Lung (tissue), 11 donors: ENCODE measurements at regions not wholly inside any gene's neighbourhood (a gene's known extent, or its start where the extent isn't known, plus 50 kb on each side); places are given as distances from the start of the nearest gene placed in this dataset.

Experiments used
- ATAC-seq: fragments of 200-7000 bp; cut with Tn5 transposase; one replicate; pipeline ENCODE4 v1.9.1; 2020; ENCODE audit warnings: moderate number of reproducible peaks; ENCODE audit not compliant: insufficient read depth, low FRiP score
- DNase-seq, 3 donors: peaks; one replicate each; pipeline ENCODE4 v3.0.0-alpha.2; 2013 to 2017
- H3K27ac ChIP-seq, 2 donors: one replicate each; pipeline ENCODE4 v1.5.1; 2013; ENCODE audit warnings: mild to moderate bottlenecking in 2 of 2, moderate library complexity in 2 of 2, control low read depth in 1 of 2, inconsistent platforms in 1 of 2, low read depth in 1 of 2, low read length in 1 of 2
- H3K27me3 ChIP-seq, 3 donors: one replicate each; pipeline ENCODE4 v1.5.1; 2013; ENCODE audit warnings: low read length in 2 of 3; ENCODE audit not compliant: control insufficient read depth in 3 of 3, insufficient read depth in 3 of 3
- H3K36me3 ChIP-seq, 4 donors: one replicate each; pipeline ENCODE4 v1.5.1; 2013; ENCODE audit warnings: low read length in 4 of 4, mild to moderate bottlenecking in 1 of 4, moderate library complexity in 1 of 4; ENCODE audit not compliant: control insufficient read depth in 4 of 4, insufficient read depth in 4 of 4
- H3K4me1 ChIP-seq, 5 donors: one replicate each; pipeline ENCODE4 v1.5.1; 2013; ENCODE audit warnings: low read length in 5 of 5, mild to moderate bottlenecking in 2 of 5, moderate library complexity in 1 of 5; ENCODE audit not compliant: control insufficient read depth in 5 of 5, insufficient read depth in 5 of 5
- H3K4me3 ChIP-seq: one replicate; pipeline ENCODE4 v1.5.1; 2013; ENCODE audit warnings: mild to moderate bottlenecking, control low read depth, moderate library complexity
- H3K9ac ChIP-seq, 2 donors: one replicate each; pipeline ENCODE4 v1.5.1; 2013; ENCODE audit warnings: low read length in 2 of 2, control low read depth in 1 of 2; ENCODE audit not compliant: insufficient read depth in 1 of 2
- H3K9me3 ChIP-seq, 4 donors: one replicate each; pipeline ENCODE4 v1.5.1; 2013; ENCODE audit warnings: low read length in 3 of 4, mild to moderate bottlenecking in 1 of 4, moderate library complexity in 1 of 4; ENCODE audit not compliant: control insufficient read depth in 4 of 4, insufficient read depth in 3 of 4
- WGBS, 2 donors: extraction: QIAGEN DNeasy Blood & Tissue Kit; methylation state at CpG; one replicate each; pipeline ENCODE4 v1.1.7; 2013; 5-methylcytosine and 5-hydroxymethylcytosine counted together
- TF ChIP-seq, protein P1 (sequence below): IDR thresholded peaks from 2 replicates; pipeline ENCODE4 v1.5.1; 2012; ENCODE audit warnings: mild to moderate bottlenecking; ENCODE audit errors: control extremely low read depth, extremely low read depth
- donor health status: control.
- donor health status: control.
- donor health status: Bipolar disorder and iron deficiency.
- donor health status: healthy.
- donor health status: DM: yes; HTN: yes; CAD: no.

DNA sequence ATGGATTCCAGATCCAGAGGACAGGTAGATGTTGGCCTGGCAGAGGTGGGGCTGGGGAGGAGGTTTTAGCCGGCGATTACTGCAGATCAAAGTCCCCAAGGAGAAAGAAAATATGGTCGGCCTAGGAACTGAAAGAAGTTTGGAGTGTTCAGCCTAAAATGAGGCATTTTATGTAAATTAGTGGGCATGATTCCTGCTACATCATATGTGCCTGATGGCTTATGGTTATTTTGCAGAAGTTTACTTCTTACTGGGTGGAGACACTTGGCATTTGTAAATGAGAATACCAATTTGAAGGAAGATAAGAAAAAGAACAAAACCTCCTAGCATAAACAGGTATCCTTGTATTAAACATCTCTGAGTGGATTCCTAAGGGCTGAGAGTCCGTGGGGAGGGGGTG is 149.3 kb downstream of the FOXL1 start:
- ATAC-seq (no peak), DNase-seq (no peak)
- Histone ChIP-seq H3K9ac (no peak overlapping the region), H3K27ac (no peak overlapping the region), H3K9me3 (peaks cover 0 to 6% (median 0%) of the 10 kb centered on the region in 4 donors), H3K4me3 (no peak overlapping the region), H3K27me3 (peaks cover 0 to 38% (median 27%) of the 10 kb centered on the region in 3 donors), H3K4me1 (peaks cover 0 to 10% (median 0%) of the 10 kb centered on the region in 5 donors), H3K36me3 (no peaks in the 10 kb centered on the region)
- TF ChIP-seq, protein P1, sequence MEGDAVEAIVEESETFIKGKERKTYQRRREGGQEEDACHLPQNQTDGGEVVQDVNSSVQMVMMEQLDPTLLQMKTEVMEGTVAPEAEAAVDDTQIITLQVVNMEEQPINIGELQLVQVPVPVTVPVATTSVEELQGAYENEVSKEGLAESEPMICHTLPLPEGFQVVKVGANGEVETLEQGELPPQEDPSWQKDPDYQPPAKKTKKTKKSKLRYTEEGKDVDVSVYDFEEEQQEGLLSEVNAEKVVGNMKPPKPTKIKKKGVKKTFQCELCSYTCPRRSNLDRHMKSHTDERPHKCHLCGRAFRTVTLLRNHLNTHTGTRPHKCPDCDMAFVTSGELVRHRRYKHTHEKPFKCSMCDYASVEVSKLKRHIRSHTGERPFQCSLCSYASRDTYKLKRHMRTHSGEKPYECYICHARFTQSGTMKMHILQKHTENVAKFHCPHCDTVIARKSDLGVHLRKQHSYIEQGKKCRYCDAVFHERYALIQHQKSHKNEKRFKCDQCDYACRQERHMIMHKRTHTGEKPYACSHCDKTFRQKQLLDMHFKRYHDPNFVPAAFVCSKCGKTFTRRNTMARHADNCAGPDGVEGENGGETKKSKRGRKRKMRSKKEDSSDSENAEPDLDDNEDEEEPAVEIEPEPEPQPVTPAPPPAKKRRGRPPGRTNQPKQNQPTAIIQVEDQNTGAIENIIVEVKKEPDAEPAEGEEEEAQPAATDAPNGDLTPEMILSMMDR, result no peak
- 74 to 88% methylated on average over 4 of the region's 4 CpGs for WGBS, 2 donors

DNA sequence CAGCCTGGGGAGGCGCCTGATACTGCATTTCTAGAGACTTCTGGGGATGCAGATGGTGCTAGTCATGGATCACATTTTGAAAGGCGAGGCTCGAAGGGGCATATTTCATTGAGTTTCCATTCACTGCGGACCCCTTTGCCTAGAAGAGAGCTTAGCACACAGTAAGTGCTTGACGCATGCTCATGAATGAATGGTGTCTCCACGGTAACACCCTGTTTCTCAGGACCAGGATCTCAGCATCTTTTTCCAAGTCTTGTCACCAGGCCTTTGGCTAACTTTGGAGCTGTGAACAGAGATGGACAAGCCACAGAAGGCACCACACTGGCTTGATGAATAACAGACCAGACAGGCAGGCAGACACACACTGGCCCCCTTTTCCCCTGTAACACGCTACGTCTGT is 151.3 kb downstream of the FOXL1 start:
- H3K36me3 ChIP-seq, result no peaks in the 10 kb centered on the region
- no peak overlapping the region for H3K4me3 ChIP-seq
- TF ChIP-seq, protein P1, result no peak
- H3K9me3 ChIP-seq, result peaks cover 0 to 6% (median 0%) of the 10 kb centered on the region in 4 donors
- H3K27me3 ChIP-seq, result peaks cover 0 to 44% (median 43%) of the 10 kb centered on the region in 3 donors
- H3K4me1 ChIP-seq, result peaks cover 0 to 16% (median 0%) of the 10 kb centered on the region in 5 donors
- no peak overlapping the region for H3K27ac ChIP-seq
- ATAC-seq (no peak), DNase-seq (no peak)
- no peak overlapping the region for H3K9ac ChIP-seq
- WGBS, 2 donors, result 89 to 91% methylated on average over 8 of the region's 8 CpGs

DNA sequence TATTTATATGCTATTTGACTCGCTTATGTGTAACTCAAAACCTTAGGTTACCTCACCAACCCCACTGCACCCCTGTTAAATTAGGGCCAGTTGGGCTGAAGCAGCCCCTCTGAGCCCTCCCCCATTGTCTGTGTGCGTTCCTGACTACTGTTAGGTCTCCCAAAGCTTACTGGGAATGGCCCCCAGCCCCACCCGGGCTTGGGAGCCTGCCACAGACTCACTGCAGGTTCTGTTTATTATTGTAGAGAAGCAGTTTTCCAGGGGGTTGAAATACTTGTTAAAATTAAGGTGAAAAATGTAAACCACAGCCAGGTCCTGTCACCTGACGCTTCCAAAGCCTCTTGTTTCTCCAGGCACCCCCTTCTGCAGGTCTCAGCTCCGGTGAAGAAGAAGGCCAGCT is 151.7 kb downstream of the FOXL1 start:
- Histone ChIP-seq H3K4me3 (no peak overlapping the region), H3K27ac (no peak overlapping the region), H3K36me3 (no peaks in the 10 kb centered on the region), H3K27me3 (peaks cover 0 to 45% (median 44%) of the 10 kb centered on the region in 3 donors), H3K9ac (no peak overlapping the region), H3K9me3 (peaks cover 0 to 10% (median 0%) of the 10 kb centered on the region in 4 donors), H3K4me1 (peaks cover 0 to 19% (median 0%) of the 10 kb centered on the region in 5 donors)
- TF ChIP-seq, protein P1, result no peak
- no peak for ATAC-seq
- DNase-seq, result no peak
- WGBS, 2 donors, result 64 to 73% methylated on average over 5 of the region's 5 CpGs

DNA sequence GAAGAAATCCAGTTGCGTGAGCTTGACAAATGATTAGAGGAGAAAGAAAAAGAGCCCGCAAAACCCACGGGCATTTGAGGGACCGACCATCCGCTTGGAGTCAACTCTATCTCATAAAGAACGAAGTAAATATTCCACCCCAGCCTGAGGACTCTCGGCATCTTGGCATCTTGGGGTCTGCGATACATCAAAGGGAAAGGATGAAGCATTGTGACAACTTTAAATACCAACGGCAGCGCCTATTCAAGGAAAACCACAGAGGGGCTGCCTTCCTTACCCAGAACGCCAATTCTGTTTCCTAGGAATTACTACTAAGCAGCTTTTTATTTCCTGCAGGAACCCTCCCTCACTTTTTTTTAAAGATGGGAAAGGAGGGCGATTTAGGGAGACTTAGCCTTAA is 152.2 kb downstream of the FOXL1 start:
- TF ChIP-seq, protein P1, result no peak
- peaks cover 0 to 10% (median 0%) of the 10 kb centered on the region in 4 donors for H3K9me3 ChIP-seq
- H3K4me1 ChIP-seq, result peaks cover 0 to 19% (median 0%) of the 10 kb centered on the region in 5 donors
- DNase-seq (no peak), ATAC-seq (no peak)
- 46 to 50% methylated on average over 12 of the region's 12 CpGs for WGBS, 2 donors
- H3K36me3 ChIP-seq, result no peaks in the 10 kb centered on the region
- no peak overlapping the region for H3K27ac ChIP-seq
- no peak overlapping the region for H3K4me3 ChIP-seq
- H3K27me3 ChIP-seq, result peaks cover 0 to 45% (median 44%) of the 10 kb centered on the region in 3 donors
- no peak overlapping the region for H3K9ac ChIP-seq
